Thyroid gland (tissue), 4 donors: ENCODE measurements at regions not wholly inside any gene's neighbourhood (a gene's known extent, or its start where the extent isn't known, plus 50 kb on each side); places are given as distances from the start of the nearest gene placed in this dataset.
"Not testable (repeated sequence)": the region's sequence is repeated elsewhere in the genome, so short reads cannot be mapped to it uniquely, and the experiment has no call there.

Source experiments
- DNase-seq, 2 donors: peaks; one replicate each; pipeline ENCODE4 v3.0.0-alpha.2; 2019
- H3K27ac ChIP-seq, 3 donors: fragments of 200-600 bp; sonication (generic); 1 replicate in 2 of 3; 2 replicates in 1 of 3; pipeline ENCODE4 v1.5.1; 2016 to 2019; ENCODE audit warnings: mild to moderate bottlenecking in 1 of 3, moderate library complexity in 1 of 3
- H3K27me3 ChIP-seq: fragments of 200-600 bp; sonication (generic); one replicate; pipeline ENCODE4 v1.5.1; 2019
- H3K36me3 ChIP-seq, 2 donors: fragments of 200-600 bp; sonication (generic); one replicate each; pipeline ENCODE4 v1.5.1; 2016 to 2019
- H3K4me1 ChIP-seq, 2 donors: fragments of 200-600 bp; sonication (generic); one replicate each; pipeline ENCODE4 v1.5.1; 2017 to 2019
- H3K4me3 ChIP-seq, 3 donors: fragments of 200-600 bp; sonication (generic); replicated peaks in 1 of 3; 1 replicate in 2 of 3; 2 replicates in 1 of 3; pipeline ENCODE4 v1.5.1; 2016; ENCODE audit warnings: mild to moderate bottlenecking in 1 of 3
- H3K9me3 ChIP-seq: fragments of 200-600 bp; sonication (generic); one replicate; pipeline ENCODE4 v1.5.1; 2017
- CTCF ChIP-seq, 6 experiments: fragments of 200-600 bp in 3 of 6; fragments of 450-650 bp in 3 of 6; sonication (generic) in 3 of 6; IDR thresholded peaks; one replicate each; pipeline ENCODE4 v1.5.1; 2016 to 2019; ENCODE audit warnings: antibody characterized with exemption in 6 of 6, mild to moderate bottlenecking in 2 of 6, inconsistent platforms in 1 of 6, moderate library complexity in 1 of 6
- POLR2A ChIP-seq, 2 donors: fragments of 450-650 bp; IDR thresholded peaks; one replicate each; pipeline ENCODE4 v1.6.1; 2017; ENCODE audit warnings: antibody characterized with exemption in 2 of 2, mild to moderate bottlenecking in 2 of 2, moderate library complexity in 1 of 2
- WGBS, 2 donors: methylation state at CpG; one replicate each; pipeline ENCODE4 v1.1.5; 2017; 5-methylcytosine and 5-hydroxymethylcytosine counted together
- intact Hi-C: fragments of 100-400 bp; cut with DNase I; formaldehyde crosslinking; loops from one replicate; pipeline ENCODE4 v1.15.1; 2023

- Histone ChIP-seq H3K4me1 (no peaks in the 10 kb centered on the region), H3K36me3 (no peaks in the 10 kb centered on the region), H3K27ac (no peak overlapping the region), H3K9me3 (no peaks in the 10 kb centered on the region), H3K27me3 (no peaks in the 10 kb centered on the region), H3K4me3 (no peak overlapping the region)
- TF ChIP-seq CTCF (IDR thresholded peaks at IDR 0.05) (no peak), POLR2A (IDR thresholded peaks at IDR 0.05) (no peak)
- DNase-seq, result no peak
- WGBS, 2 donors, result 91 to 95% methylated on average over 2 of the region's 2 CpGs
- intact Hi-C loops, result no loop called here
These were observed 317.5 kb upstream of the MAGI2 start for GRCh38 chr7:79770970-79771369.

- TF ChIP-seq CTCF (IDR thresholded peaks at IDR 0.05) (no peak), POLR2A (IDR thresholded peaks at IDR 0.05) (no peak)
- DNase-seq, result no peak
- no peaks in the 10 kb centered on the region for H3K27me3 ChIP-seq
- H3K4me1 ChIP-seq, result no peaks in the 10 kb centered on the region
- H3K36me3 ChIP-seq, result no peaks in the 10 kb centered on the region
- H3K4me3 ChIP-seq, result no peak overlapping the region
- 79 to 80% methylated on average over 2 of the region's 2 CpGs for WGBS, 2 donors
- no peak overlapping the region for H3K27ac ChIP-seq
- no peaks in the 10 kb centered on the region for H3K9me3 ChIP-seq
- intact Hi-C loops, result no loop called here
These were observed 316.6 kb upstream of the MAGI2 start for GRCh38 chr7:79770063-79770462.

DNA sequence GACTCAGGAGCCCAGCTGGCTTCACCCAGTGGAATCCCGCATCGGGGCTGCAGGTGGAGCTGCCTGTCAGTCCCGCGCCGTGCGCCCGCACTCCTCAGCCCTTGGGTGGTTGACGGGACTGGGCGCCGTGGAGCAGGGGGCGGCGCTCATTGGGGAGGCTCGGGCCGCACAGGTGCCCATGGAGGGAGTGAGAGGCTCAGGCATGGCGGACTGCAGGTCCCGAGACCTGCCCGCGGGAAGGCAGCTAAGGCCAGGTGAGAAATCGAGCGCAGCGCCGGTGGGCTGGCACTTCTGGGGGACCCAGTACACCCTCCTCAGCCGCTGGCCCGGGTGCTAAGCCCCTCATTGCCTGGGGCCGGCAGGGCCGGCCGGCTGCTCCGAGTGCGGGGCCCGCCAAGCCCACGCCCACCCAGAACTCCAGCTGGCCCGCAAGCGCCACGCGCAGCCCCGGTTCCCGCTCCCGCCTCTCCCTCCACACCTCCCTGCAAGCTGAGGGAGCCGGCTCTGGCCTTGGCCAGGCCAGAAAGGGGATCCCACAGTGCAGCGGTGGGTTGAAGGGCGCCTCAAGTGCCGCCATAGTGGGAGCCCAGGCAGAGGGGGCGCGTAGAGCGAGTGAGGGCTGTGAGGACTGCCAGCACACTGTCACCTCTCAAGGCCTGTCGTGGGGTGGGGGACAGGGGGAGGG is 314.6 kb upstream of the MAGI2 start:
- DNase-seq, H3K36me3 ChIP-seq, H3K4me3 ChIP-seq, H3K27ac ChIP-seq, H3K4me1 ChIP-seq, H3K27me3 ChIP-seq, intact Hi-C loops, H3K9me3 ChIP-seq: not testable (repeated sequence)
- 76 to 94% methylated on average over 21 to 29 of the region's 46 CpGs for WGBS, 2 donors

DNA sequence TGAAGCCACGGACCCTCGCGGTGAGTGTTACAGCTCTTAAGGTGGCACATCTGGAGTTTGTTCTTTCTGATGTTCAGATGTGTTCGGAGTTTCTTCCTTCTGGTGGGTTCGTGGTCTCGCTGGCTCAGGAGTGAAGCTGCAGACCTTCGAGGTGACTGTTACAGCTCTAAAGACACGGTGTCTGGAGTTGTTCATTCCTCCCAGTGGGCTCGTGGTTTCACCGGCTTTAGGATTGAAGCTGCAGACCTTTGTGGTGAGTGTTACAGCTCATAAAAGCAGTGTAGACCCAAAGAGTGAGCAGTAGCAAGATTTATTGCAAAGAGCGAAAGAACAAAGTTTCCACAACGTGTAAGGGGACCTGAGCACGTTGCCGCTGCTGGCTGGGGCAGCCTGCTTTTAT is 313.7 kb upstream of the MAGI2 start:
- H3K36me3 ChIP-seq, DNase-seq, H3K9me3 ChIP-seq, intact Hi-C loops, H3K4me1 ChIP-seq, H3K27ac ChIP-seq, H3K4me3 ChIP-seq, H3K27me3 ChIP-seq: not testable (repeated sequence)
- 79 to 87% methylated on average over 14 of the region's 14 CpGs for WGBS, 2 donors

DNA sequence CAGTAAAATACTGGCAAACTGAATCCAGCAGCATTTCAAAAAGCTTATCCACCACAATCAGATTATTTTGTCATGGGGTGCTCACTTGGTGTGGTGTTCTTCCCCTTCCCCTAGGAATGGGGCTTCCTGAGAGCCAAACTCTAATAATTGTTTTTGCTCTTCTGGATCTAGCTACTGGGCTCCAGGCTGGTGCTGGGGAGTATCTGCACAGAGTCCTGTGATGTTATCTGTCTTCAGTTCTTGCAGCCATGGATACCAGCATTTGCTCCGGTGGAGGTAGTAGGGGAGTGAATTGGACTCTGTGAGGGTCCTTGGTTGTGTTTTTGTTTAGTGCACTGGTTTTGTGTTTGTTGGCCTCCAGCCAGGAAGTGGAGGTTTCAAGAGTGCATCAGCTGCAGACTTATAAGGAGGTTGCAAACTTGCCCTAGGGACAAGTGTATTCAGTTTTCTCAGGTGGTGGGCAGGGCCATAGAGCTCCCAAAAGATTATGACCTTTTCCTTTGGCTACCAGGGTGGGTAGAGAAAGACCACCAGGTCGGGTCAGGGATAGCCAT is 308.5 kb upstream of the MAGI2 start:
- Histone ChIP-seq H3K4me1 (no peaks in the 10 kb centered on the region), H3K36me3 (no peaks in the 10 kb centered on the region), H3K9me3 (no peaks in the 10 kb centered on the region), H3K4me3 (no peak overlapping the region), H3K27ac (no peak overlapping the region), H3K27me3 (no peaks in the 10 kb centered on the region)
- TF ChIP-seq POLR2A (IDR thresholded peaks at IDR 0.05) (no peak), CTCF (IDR thresholded peaks at IDR 0.05) (no peak)
- no peak for DNase-seq
- 37 to 53% methylated on average over 2 of the region's 2 CpGs for WGBS, 2 donors
- intact Hi-C loops, result no loop called here

- H3K36me3 ChIP-seq, H3K4me1 ChIP-seq, DNase-seq, H3K4me3 ChIP-seq, H3K27ac ChIP-seq, H3K9me3 ChIP-seq, H3K27me3 ChIP-seq, intact Hi-C loops: not testable (repeated sequence)
- WGBS, 2 donors, result 89 to 90% methylated on average over 8 of the region's 8 CpGs
These were observed 297.5 kb upstream of the MAGI2 start for GRCh38 chr7:79750941-79751340.
